Suprapubic skin (tissue), 4 donors: ENCODE measurements at regions not wholly inside any gene's neighbourhood (a gene's known extent, or its start where the extent isn't known, plus 50 kb on each side); places are given as distances from the start of the nearest gene placed in this dataset.
"Not testable (repeated sequence)": the region's sequence is repeated elsewhere in the genome, so short reads cannot be mapped to it uniquely, and the experiment has no call there.

Experiments used
- DNase-seq, 2 donors: peaks; one replicate each; pipeline ENCODE4 v3.0.0-alpha.2; 2019; ENCODE audit warnings: low spot score in 2 of 2
- H3K27ac ChIP-seq: fragments of 200-600 bp; sonication (generic); one replicate; pipeline ENCODE4 v1.5.1; 2019
- H3K27me3 ChIP-seq: fragments of 200-600 bp; sonication (generic); one replicate; pipeline ENCODE4 v1.5.1; 2019
- H3K36me3 ChIP-seq: fragments of 200-600 bp; sonication (generic); one replicate; pipeline ENCODE4 v1.5.1; 2019
- H3K4me1 ChIP-seq: fragments of 200-600 bp; sonication (generic); one replicate; pipeline ENCODE4 v1.5.1; 2019
- H3K4me3 ChIP-seq: fragments of 200-600 bp; sonication (generic); one replicate; pipeline ENCODE4 v1.5.1; 2019; ENCODE audit warnings: mild to moderate bottlenecking
- H3K9me3 ChIP-seq: fragments of 200-600 bp; sonication (generic); one replicate; pipeline ENCODE4 v1.5.1; 2019
- EP300 ChIP-seq: sonication (generic); formaldehyde crosslinking; IDR thresholded peaks from one replicate; pipeline ENCODE4 v1.6.1; 2017; ENCODE audit warnings: antibody characterized with exemption
- POLR2A ChIP-seq, 2 donors: fragments of 450-650 bp; IDR thresholded peaks; one replicate each; pipeline ENCODE4 v1.6.1; 2017; ENCODE audit warnings: antibody characterized with exemption in 2 of 2, mild to moderate bottlenecking in 2 of 2, moderate library complexity in 2 of 2
- POLR2AphosphoS5 ChIP-seq, 3 donors: sonication (generic); formaldehyde crosslinking; IDR thresholded peaks; one replicate each; pipeline ENCODE4 v1.6.1; 2017; ENCODE audit warnings: antibody characterized with exemption in 3 of 3
- WGBS: methylation state at CpG from one replicate; pipeline ENCODE4 v1.1.5; 2018; 5-methylcytosine and 5-hydroxymethylcytosine counted together
- TF ChIP-seq, protein P1 (sequence below), 2 donors: fragments of 200-600 bp in 1 of 2; fragments of 450-650 bp in 1 of 2; sonication (generic) in 1 of 2; IDR thresholded peaks; one replicate each; pipeline ENCODE4 v1.5.1; 2016 to 2019; ENCODE audit warnings: antibody characterized with exemption in 2 of 2, mild to moderate bottlenecking in 1 of 2, moderate library complexity in 1 of 2

DNA sequence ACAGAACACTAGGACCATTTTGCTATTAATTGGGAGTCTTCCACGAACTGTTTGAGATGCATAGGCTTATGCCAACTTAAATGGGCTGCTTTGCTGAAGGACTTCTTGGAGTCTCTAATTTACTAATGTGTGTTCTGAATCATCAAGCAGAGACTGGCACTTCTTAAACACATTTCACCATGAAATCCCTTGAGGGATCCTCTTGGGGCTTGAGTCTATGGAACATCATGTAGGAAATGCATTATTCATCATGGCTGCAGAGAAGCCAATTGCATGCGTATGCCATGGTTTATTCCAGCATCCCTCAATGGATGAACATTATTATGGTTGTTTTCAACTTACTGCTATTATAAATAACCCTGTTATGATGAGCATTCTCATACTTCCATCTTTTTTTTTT is 73.4 kb downstream of the FGD2 start:
- DNase-seq, result no peak
- H3K27ac ChIP-seq, result no peak overlapping the region
- TF ChIP-seq, protein P1, sequence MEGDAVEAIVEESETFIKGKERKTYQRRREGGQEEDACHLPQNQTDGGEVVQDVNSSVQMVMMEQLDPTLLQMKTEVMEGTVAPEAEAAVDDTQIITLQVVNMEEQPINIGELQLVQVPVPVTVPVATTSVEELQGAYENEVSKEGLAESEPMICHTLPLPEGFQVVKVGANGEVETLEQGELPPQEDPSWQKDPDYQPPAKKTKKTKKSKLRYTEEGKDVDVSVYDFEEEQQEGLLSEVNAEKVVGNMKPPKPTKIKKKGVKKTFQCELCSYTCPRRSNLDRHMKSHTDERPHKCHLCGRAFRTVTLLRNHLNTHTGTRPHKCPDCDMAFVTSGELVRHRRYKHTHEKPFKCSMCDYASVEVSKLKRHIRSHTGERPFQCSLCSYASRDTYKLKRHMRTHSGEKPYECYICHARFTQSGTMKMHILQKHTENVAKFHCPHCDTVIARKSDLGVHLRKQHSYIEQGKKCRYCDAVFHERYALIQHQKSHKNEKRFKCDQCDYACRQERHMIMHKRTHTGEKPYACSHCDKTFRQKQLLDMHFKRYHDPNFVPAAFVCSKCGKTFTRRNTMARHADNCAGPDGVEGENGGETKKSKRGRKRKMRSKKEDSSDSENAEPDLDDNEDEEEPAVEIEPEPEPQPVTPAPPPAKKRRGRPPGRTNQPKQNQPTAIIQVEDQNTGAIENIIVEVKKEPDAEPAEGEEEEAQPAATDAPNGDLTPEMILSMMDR (IDR thresholded peaks at IDR 0.05), result no peak
- TF ChIP-seq EP300 (no peak), POLR2AphosphoS5 (IDR thresholded peaks at IDR 0.05) (no peak), POLR2A (IDR thresholded peaks at IDR 0.05) (no peak)
- H3K27me3 ChIP-seq, result no peaks in the 10 kb centered on the region
- H3K4me1 ChIP-seq, result peaks cover 35% of the 10 kb centered on the region
- H3K9me3 ChIP-seq, result no peaks in the 10 kb centered on the region
- WGBS, result 91% methylated on average over 2 of the region's 2 CpGs
- H3K36me3 ChIP-seq, result no peaks in the 10 kb centered on the region
- no peak overlapping the region for H3K4me3 ChIP-seq

DNA sequence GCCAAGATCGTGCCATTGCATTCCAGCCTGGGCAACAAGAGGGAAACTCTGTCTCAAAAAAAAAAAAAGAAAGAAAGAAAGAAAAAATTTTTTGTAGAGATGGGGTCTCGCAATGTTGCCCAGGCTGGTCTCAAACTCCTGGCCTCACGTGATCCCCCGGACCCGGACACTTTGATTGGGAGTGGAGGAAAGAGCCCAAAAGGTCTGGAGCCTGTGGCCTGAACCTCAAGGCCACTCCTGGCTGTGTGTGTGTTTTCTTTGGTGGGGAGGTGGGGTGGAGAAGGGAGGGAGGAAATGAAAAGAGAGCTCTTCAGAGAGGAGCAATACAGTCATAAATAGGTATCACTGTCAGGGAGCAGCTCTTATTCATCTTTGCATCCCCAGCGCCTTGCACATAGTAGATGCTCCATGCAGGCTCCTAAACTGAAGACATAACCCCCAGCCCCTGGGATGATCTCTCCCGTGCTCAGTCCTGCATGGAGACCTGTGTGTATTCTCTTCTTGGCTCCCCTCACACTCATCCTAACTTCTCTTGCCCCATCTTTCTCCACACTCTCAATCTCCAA is 75.7 kb downstream of the FGD2 start:
- TF ChIP-seq EP300 (no peak), POLR2AphosphoS5 (IDR thresholded peaks at IDR 0.05) (no peak)
- TF ChIP-seq, protein P1 (IDR thresholded peaks at IDR 0.05), result no peak
- no peak overlapping the region for H3K27ac ChIP-seq
- WGBS, result 82% methylated on average over 7 of the region's 7 CpGs
- H3K9me3 ChIP-seq, result no peaks in the 10 kb centered on the region
- H3K4me1 ChIP-seq, result peaks cover 36% of the 10 kb centered on the region
- no peak for DNase-seq
- no peaks in the 10 kb centered on the region for H3K27me3 ChIP-seq
- no peak overlapping the region for H3K4me3 ChIP-seq
- H3K36me3 ChIP-seq, result no peaks in the 10 kb centered on the region

DNA sequence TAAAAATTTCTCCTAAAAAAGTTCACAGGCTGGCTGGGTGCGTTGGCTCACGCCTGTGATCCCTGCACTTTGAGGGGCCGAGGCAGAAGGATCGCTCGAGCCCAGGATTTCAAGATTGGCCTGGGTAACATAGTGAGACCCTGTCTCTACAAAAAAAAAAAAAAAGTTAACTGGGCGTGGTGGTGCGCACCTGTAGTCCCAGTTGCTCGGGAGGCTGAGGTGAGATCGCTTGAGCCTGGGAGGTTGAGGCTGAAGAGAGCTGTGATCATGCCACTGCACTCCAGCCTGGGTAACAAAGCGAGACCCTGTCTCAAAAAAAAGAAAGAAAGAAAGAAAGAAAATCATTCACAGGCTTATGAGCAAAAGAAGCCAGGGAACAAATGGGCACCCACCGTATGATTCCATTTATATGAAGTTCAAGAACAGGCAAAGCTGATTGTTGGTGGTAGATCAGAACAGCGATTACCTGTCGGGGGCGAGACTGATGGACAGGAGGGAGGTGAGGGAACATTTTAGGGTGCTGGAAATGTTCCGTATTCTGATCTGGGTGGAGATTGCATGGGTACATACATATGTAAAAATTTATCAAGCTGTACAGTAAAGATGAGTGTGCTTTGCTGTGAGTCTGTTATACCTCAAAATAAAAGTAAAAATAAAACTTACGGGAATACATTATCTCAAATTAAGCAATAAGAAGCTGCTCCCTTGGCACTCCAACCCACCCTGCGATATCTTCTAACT is 77.1 kb downstream of the FGD2 start:
- DNase-seq, result no peak
- H3K4me3 ChIP-seq, result no peak overlapping the region
- H3K36me3 ChIP-seq, result no peaks in the 10 kb centered on the region
- H3K4me1 ChIP-seq, result peaks cover 32% of the 10 kb centered on the region
- 86% methylated on average over 16 of the region's 17 CpGs for WGBS
- TF ChIP-seq, protein P1 (IDR thresholded peaks at IDR 0.05), result no peak
- TF ChIP-seq POLR2A (IDR thresholded peaks at IDR 0.05), result no peak
- no peak for TF ChIP-seq POLR2AphosphoS5 (IDR thresholded peaks at IDR 0.05)
- no peak for TF ChIP-seq EP300
- H3K9me3 ChIP-seq, result no peaks in the 10 kb centered on the region
- no peak overlapping the region for H3K27ac ChIP-seq
- no peaks in the 10 kb centered on the region for H3K27me3 ChIP-seq

DNA sequence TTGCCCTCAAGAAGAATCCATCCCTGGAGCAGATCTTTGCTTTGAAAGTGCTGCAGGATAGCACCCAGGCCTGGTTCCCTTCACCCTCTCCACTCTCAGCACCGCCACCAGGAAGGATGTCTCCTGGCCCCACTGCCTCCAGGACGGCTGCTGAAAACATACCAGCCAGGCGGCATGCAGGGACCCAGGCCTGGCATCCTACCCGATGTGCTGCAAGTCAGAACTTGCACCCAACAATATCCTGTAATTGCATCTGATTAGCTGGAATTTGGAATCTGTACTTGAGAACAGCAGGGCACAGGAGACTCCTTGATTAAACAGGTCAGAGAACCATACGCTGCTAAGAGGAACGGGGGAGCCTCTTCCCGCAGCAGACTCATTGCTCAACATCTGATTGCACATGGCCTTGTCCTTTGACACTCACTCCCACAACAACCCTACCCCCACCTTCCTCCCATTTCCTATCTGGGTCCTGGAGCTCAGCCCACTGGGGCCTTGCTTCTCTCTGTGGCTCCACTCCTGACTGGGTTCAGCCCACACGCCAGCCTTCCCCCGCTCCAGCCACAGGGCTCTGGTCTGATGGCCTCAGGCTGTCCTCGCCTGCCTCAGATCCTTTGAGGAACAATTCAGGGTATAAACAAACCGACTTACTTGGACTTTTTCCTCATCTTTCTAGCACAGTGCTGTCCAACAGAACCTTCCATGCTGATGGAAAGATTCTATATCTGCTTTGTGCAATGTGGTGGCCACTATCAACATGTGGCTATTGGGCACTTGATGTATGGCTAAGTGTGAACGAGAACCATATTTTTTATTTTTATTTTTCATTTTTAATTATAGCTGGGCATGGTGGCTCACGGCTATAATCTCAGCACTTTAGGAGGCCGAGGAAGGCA is 78.0 kb downstream of the FGD2 start:
- H3K27ac ChIP-seq, result peak overlapping the region; percentile 82
- peaks cover 23% of the 10 kb centered on the region for H3K4me1 ChIP-seq
- no peaks in the 10 kb centered on the region for H3K9me3 ChIP-seq
- H3K36me3 ChIP-seq, result no peaks in the 10 kb centered on the region
- H3K27me3 ChIP-seq, result no peaks in the 10 kb centered on the region
- peak in 1 of 2 donors; percentile 79 for DNase-seq
- 63% methylated on average over 14 of the region's 14 CpGs for WGBS
- TF ChIP-seq POLR2AphosphoS5 (IDR thresholded peaks at IDR 0.05), result peak in 1 of 3 donors; percentile 26
- TF ChIP-seq, protein P1 (IDR thresholded peaks at IDR 0.05), result no peak
- no peak overlapping the region for H3K4me3 ChIP-seq

DNA sequence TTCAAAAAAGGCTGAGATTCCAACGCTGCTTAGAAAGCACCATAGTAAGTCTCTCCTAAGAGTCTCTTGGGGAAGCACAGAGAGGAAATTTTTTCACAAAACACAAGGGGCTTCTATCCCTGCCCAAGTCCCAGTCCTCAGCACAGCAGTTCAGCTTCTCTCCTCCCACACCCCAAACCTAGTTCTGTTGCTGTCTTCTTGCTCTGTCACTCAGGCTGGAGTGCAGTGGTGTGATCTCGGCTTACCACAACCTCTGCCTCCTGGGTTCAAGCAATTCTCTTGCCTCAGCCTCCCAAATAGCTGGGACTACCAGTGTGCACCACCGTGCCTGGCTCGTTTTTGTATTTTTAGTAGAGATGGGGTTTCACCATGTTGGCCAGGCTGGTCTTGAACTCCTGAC is 79.2 kb downstream of the FGD2 start:
- not testable (repeated sequence) for H3K27me3 ChIP-seq, H3K27ac ChIP-seq, H3K4me3 ChIP-seq, H3K9me3 ChIP-seq, DNase-seq, H3K36me3 ChIP-seq
- 94% methylated on average over 4 of the region's 4 CpGs for WGBS
- H3K4me1 ChIP-seq, result peaks cover 20% of the 10 kb centered on the region
